Endodermal cell (in vitro differentiated cells): ENCODE measurements at regions not wholly inside any gene's neighbourhood (a gene's known extent, or its start where the extent isn't known, plus 50 kb on each side); places are given as distances from the start of the nearest gene placed in this dataset.

ENCODE experiments used
- DNase-seq: peaks from one replicate; pipeline ENCODE4 v3.0.0-alpha.2; 2017
- H3K27ac ChIP-seq: 2 replicates; pipeline ENCODE4 v1.5.1; 2013; ENCODE audit warnings: mild to moderate bottlenecking, low read depth, low read length, moderate library complexity
- H3K27me3 ChIP-seq: 2 replicates; pipeline ENCODE4 v1.6.1; 2013; ENCODE audit warnings: mild to moderate bottlenecking, low read length, moderate library complexity; ENCODE audit not compliant: insufficient read depth, control insufficient read depth, poor library complexity, severe bottlenecking
- H3K36me3 ChIP-seq: 2 replicates; pipeline ENCODE4 v1.7.0; 2013; ENCODE audit warnings: mild to moderate bottlenecking, low read length, moderate library complexity; ENCODE audit not compliant: control insufficient read depth, insufficient read depth
- H3K4me1 ChIP-seq: one replicate; pipeline ENCODE4 v1.7.0; 2013; ENCODE audit warnings: low read length; ENCODE audit not compliant: control insufficient read depth, insufficient read depth
- H3K4me3 ChIP-seq: 2 replicates; pipeline ENCODE4 v1.5.1; 2013; ENCODE audit warnings: mild to moderate bottlenecking, low read length, moderate library complexity
- H3K9ac ChIP-seq: 2 replicates; pipeline ENCODE4 v1.6.1; 2013; ENCODE audit warnings: mild to moderate bottlenecking, low read length, moderate library complexity; ENCODE audit not compliant: poor library complexity, severe bottlenecking; ENCODE audit errors: extremely low read depth
- H3K9me3 ChIP-seq: 2 replicates; pipeline ENCODE4 v1.6.1; 2013; ENCODE audit warnings: mild to moderate bottlenecking, low read length, moderate library complexity; ENCODE audit not compliant: control insufficient read depth
- H3K27ac Mint-ChIP-seq: 2 replicates; pipeline ENCODE4 v1.8.0; 2020; ENCODE audit warnings: mixed read lengths
- H3K27me3 Mint-ChIP-seq: 2 replicates; pipeline ENCODE4 v1.8.0; 2021; ENCODE audit warnings: mild to moderate bottlenecking, mixed read lengths; ENCODE audit not compliant: insufficient read depth
- H3K36me3 Mint-ChIP-seq: 2 replicates; pipeline ENCODE4 v1.8.0; 2020; ENCODE audit warnings: low read depth, mixed read lengths
- H3K4me1 Mint-ChIP-seq: 2 replicates; pipeline ENCODE4 v1.8.0; 2020; ENCODE audit warnings: mixed read lengths
- H3K4me3 Mint-ChIP-seq: 2 replicates; pipeline ENCODE4 v1.8.0; 2020; ENCODE audit warnings: mild to moderate bottlenecking, moderate library complexity, mixed read lengths
- H3K9me3 Mint-ChIP-seq: 2 replicates; pipeline ENCODE4 v1.8.0; 2020; ENCODE audit warnings: mild to moderate bottlenecking, mixed read lengths
- CTCF ChIP-seq: fragments of 200-600 bp; sonication (generic); conservative IDR thresholded peaks from 2 replicates; pipeline ENCODE4 v1.5.0; 2021; ENCODE audit warnings: antibody characterized with exemption, mild to moderate bottlenecking
- WGBS, 2 experiments: methylation state at CpG; one replicate each; pipeline versions ENCODE4 v1.1.5 to v1.1.7; 2013; ENCODE audit warnings: missing lambda C conversion rate in 2 of 2, mixed read lengths in 1 of 2; ENCODE audit not compliant: insufficient coverage in 1 of 2, insufficient read length in 1 of 2; 5-methylcytosine and 5-hydroxymethylcytosine counted together

- no peaks in the 10 kb centered on the region for H3K4me1 ChIP-seq
- Mint-ChIP-seq H3K36me3 (no peaks in the 10 kb centered on the region), H3K4me1 (no peaks in the 10 kb centered on the region), H3K9me3 (no peaks in the 10 kb centered on the region), H3K27ac (no peak overlapping the region), H3K4me3 (no peak overlapping the region), H3K27me3 (no peaks in the 10 kb centered on the region)
- no peaks in the 10 kb centered on the region for H3K27me3 ChIP-seq
- H3K4me3 ChIP-seq, result no peak overlapping the region
- no peak overlapping the region for H3K27ac ChIP-seq
- no peak for TF ChIP-seq CTCF
- no peaks in the 10 kb centered on the region for H3K9me3 ChIP-seq
- H3K9ac ChIP-seq, result no peak overlapping the region
- 92 to 93% methylated on average over 3 to 4 of the region's 6 CpGs for WGBS, 2 experiments
- no peak for DNase-seq
- H3K36me3 ChIP-seq, result no peaks in the 10 kb centered on the region
Measured at GRCh38 chr18:55119434-55119833, 160.2 kb upstream of the CCDC68 start.

GRCh38 chr18:55119016-55119415 lies 159.8 kb upstream of the CCDC68 start:
- H3K4me1 Mint-ChIP-seq, result no peaks in the 10 kb centered on the region
- Histone ChIP-seq H3K4me1 (no peaks in the 10 kb centered on the region), H3K9ac (no peak overlapping the region), H3K9me3 (no peaks in the 10 kb centered on the region), H3K27ac (no peak overlapping the region), H3K36me3 (no peaks in the 10 kb centered on the region), H3K4me3 (no peak overlapping the region), H3K27me3 (no peaks in the 10 kb centered on the region)
- no peak for TF ChIP-seq CTCF
- no peaks in the 10 kb centered on the region for H3K27me3 Mint-ChIP-seq
- no peaks in the 10 kb centered on the region for H3K36me3 Mint-ChIP-seq
- H3K27ac Mint-ChIP-seq, result no peak overlapping the region
- no peaks in the 10 kb centered on the region for H3K9me3 Mint-ChIP-seq
- no peak for DNase-seq
- H3K4me3 Mint-ChIP-seq, result no peak overlapping the region

- 94% methylated on average over 3 of the region's 3 CpGs; no CpG with 5 or more reads in 1 of the 2 experiments for WGBS, 2 experiments
- Histone ChIP-seq H3K27ac (no peak overlapping the region), H3K4me3 (no peak overlapping the region), H3K9me3 (no peaks in the 10 kb centered on the region), H3K27me3 (no peaks in the 10 kb centered on the region), H3K4me1 (no peaks in the 10 kb centered on the region), H3K36me3 (no peaks in the 10 kb centered on the region), H3K9ac (no peak overlapping the region)
- Mint-ChIP-seq H3K4me1 (no peaks in the 10 kb centered on the region), H3K4me3 (no peak overlapping the region), H3K9me3 (no peaks in the 10 kb centered on the region), H3K27me3 (no peaks in the 10 kb centered on the region), H3K36me3 (no peaks in the 10 kb centered on the region), H3K27ac (no peak overlapping the region)
- no peak for DNase-seq
- TF ChIP-seq CTCF, result no peak
Measured at GRCh38 chr18:55116863-55117262, 157.6 kb upstream of the CCDC68 start.
